Breast epithelium (tissue), 3 donors: ENCODE measurements at regions not wholly inside any gene's neighbourhood (a gene's known extent, or its start where the extent isn't known, plus 50 kb on each side); places are given as distances from the start of the nearest gene placed in this dataset.

Experiments used
- POLR2AphosphoS5 ChIP-seq, 3 donors: sonication (generic); formaldehyde crosslinking; IDR thresholded peaks; one replicate each; pipeline ENCODE4 v1.6.1; 2017; ENCODE audit warnings: antibody characterized with exemption in 3 of 3
- TF ChIP-seq, protein P1 (sequence below), 3 donors: fragments of 450-650 bp; IDR thresholded peaks; one replicate each; pipeline ENCODE4 v1.5.1; 2016 to 2017; ENCODE audit warnings: antibody characterized with exemption in 3 of 3, mild to moderate bottlenecking in 3 of 3, moderate library complexity in 3 of 3

DNA sequence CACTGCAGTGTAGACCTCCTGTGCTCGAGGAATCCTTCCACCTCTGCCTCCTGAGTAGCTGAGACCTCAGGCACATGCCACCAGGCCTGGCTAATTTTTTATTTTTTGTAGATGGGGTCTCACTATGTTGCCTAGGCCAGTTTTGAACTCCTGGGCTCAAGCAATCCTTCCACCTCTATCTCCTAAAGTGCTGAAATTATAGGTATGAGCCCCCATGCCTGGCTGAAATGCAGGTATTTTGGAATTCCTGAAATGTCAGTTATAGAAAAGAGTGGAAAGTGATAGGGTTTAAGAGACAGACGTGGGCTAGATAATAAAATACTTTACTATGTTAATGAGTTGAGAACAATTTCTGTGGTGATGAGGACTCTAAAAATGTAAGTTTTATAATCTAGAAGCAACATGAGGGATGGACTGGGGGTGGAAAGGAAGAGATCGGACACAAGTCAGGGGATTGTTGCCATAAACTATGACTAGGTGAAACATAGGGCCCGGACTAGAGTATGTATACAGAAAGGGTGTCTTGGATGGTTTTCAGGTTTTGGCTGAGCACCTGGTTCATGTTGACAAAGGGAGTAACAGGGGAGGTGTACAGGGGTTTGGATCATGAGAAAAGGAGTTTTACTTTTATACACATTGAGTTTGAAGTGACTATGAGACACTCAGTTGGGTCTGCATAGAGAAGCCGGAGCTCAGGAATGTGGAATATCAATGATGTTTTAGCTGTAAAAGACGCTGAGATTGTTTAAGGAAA, 165.6 kb upstream of the STARD13 start:
- TF ChIP-seq, protein P1, sequence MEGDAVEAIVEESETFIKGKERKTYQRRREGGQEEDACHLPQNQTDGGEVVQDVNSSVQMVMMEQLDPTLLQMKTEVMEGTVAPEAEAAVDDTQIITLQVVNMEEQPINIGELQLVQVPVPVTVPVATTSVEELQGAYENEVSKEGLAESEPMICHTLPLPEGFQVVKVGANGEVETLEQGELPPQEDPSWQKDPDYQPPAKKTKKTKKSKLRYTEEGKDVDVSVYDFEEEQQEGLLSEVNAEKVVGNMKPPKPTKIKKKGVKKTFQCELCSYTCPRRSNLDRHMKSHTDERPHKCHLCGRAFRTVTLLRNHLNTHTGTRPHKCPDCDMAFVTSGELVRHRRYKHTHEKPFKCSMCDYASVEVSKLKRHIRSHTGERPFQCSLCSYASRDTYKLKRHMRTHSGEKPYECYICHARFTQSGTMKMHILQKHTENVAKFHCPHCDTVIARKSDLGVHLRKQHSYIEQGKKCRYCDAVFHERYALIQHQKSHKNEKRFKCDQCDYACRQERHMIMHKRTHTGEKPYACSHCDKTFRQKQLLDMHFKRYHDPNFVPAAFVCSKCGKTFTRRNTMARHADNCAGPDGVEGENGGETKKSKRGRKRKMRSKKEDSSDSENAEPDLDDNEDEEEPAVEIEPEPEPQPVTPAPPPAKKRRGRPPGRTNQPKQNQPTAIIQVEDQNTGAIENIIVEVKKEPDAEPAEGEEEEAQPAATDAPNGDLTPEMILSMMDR (IDR thresholded peaks at IDR 0.05) = no peak
- TF ChIP-seq POLR2AphosphoS5 (IDR thresholded peaks at IDR 0.05) = no peak
